Stimulated activated CD8-positive, alpha-beta memory T cell treated with anti-CD3 and anti-CD28 coated beads, Interleukin-2, amount 100 ng/mL, for 48 hours (primary cell): ENCODE measurements at regions not wholly inside any gene's neighbourhood (a gene's known extent, or its start where the extent isn't known, plus 50 kb on each side); places are given as distances from the start of the nearest gene placed in this dataset.

Experiments
- DNase-seq, 2 donors: peaks; one replicate each; pipeline ENCODE4 v3.0.0-alpha.2; 2020; ENCODE audit warnings: low read depth in 2 of 2

- no peak for DNase-seq
Observed at GRCh38 chr2:57934659-57935058, 111.9 kb upstream of the VRK2 start.

- DNase-seq = no peak
Observed at GRCh38 chr2:57936216-57936615, 110.4 kb upstream of the VRK2 start.

GRCh38 chr2:57937456-57937855 is 109.2 kb upstream of the VRK2 start:
- DNase-seq = no peak

- DNase-seq = no peak
Observed at GRCh38 chr2:57941816-57942215, 104.8 kb upstream of the VRK2 start.

DNA sequence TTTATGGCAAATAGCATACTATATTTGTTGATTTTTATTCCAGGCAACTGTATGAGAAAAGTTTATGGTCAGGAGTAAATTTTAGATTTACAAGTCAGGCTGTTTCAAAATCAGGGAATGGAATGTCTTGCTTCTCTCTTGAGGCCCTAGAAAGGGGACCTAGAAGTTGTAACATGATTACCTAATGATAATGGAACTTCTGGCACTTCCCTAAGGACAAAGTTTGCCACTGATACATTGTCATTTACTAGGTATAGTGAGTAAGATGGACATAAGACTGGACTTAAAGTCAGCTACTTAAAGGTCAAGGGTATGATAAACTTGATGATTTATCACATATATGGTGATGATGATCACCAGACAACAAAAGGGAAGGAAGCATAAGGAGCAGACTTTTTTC is 103.3 kb upstream of the VRK2 start:
- DNase-seq = no peak

DNA sequence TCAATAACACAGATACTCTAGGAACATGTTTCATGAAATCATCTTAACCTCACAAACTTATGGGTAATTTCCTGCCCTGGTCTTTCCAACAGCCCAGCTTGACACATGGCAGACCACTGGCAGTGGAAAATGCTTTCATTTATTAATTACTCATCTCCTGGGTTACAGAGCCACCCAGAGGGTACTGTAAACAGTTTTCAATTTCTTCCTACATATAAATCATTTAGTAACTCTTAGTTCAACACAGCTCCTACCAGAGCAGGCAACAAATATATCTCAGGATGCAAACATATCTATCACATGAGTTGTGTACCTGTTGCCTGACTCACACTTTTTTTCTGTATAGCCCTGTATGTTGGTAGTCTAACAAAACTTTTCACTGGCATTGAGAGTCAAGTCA is 99.2 kb upstream of the VRK2 start:
- no peak for DNase-seq

DNA sequence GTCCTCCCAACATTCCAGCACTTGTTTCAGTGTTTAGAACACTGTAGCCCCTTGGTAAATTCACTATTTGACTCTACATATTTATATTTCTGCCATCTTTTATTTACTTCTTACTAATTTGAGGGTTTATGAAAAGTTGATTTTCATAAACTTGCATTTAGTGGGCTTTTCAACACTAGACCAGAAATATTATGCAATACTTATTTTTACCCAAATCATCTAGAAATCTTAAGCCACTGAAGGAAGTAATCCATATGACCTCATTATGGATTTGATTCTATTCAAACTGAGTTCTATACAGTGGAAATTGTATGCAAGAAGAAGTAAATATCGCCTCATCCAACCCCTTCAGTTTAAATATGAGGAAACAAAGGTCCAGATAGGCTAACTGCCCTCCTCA is 92.6 kb upstream of the VRK2 start:
- DNase-seq = no peak

DNA sequence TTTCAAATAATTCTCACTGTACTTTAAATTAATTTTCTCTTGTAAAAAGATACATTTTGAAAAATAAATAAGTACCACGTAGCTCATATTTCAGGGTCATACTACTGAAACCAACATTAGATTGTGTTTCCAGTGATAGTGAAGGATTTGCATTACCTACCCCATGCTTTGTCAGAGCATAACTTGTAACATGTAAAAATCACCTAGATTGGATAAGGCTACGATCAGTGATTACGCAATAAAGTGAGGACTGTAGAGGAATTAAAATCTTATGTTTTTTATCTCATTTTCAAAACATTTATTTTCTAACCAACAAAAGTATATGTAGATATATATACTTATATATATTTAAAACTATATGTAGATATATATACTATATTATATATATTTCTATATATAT is 89.4 kb upstream of the VRK2 start:
- DNase-seq = no peak

GRCh38 chr2:57959390-57959789 is 87.2 kb upstream of the VRK2 start:
- DNase-seq = no peak

- DNase-seq = no peak
Observed at GRCh38 chr2:57962861-57963260, 83.7 kb upstream of the VRK2 start.

DNA sequence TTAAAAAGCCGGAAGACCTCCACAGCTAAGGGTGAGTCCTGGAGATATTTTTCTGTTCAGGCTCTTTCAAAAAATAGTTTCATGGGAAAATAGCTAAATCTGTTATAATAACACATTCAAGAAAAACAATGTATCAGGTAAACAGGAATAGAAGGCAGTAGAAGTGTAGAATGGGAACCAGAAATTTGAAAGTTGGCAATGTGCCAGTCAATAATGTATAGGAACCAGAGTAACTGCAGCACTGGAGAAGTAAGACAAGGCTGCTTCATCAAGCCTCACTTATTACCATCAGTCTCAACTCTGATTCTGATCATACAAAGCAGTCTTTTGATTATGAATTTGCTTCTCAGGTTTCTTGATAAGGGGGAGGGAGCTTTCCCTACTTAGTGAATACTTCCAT is 81.4 kb upstream of the VRK2 start:
- DNase-seq = no peak

- DNase-seq = no peak
Observed at GRCh38 chr2:57965961-57966360, 80.6 kb upstream of the VRK2 start.

DNA sequence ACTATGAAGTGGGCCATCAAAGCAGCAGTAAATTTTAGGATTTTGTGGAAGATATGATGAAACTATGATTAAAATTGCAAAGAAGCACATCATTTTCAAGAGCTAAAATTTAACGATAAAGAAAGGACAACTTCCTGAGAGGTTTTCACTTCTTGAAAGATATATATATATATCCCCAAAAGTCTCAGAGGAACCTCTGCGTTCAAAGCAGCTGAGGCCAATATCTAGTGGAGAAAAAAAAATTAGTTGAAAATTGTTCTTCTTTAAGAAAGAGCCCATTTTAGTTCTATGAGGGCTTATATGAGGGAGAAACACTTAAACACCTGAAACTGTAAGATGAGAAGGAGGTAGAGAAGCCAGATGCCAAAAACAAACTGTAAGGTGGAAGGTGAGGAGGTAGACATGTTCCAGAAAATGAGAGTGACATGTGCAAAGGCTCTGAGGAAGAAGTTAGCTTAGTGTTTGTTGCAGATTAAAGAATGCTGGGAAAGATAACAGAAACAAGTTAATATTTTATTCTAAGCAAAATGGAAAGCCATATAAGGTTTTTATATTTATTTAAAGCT is 72.9 kb upstream of the VRK2 start:
- no peak for DNase-seq

DNA sequence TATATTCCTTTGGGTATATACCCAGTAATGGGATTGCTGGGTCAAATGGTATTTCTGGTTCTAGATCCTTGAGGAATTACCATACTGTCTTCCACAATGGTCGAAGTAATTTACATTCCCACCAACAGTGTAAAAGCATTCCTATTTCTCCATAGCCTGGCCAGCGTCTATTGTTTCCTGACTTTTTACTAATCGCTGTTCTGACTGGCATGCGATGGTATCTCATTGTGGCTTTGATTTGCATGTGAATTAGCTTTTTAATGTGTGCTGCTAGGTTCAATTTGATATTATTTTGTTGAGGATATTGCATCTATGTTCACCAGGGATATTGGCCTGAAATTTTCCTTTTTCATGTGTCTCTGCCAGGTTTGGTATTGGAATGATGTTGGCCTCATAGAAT is 67.4 kb upstream of the VRK2 start:
- no peak for DNase-seq

GRCh38 chr2:57981083-57981768 is 65.4 kb upstream of the VRK2 start:
- DNase-seq = no peak

DNA sequence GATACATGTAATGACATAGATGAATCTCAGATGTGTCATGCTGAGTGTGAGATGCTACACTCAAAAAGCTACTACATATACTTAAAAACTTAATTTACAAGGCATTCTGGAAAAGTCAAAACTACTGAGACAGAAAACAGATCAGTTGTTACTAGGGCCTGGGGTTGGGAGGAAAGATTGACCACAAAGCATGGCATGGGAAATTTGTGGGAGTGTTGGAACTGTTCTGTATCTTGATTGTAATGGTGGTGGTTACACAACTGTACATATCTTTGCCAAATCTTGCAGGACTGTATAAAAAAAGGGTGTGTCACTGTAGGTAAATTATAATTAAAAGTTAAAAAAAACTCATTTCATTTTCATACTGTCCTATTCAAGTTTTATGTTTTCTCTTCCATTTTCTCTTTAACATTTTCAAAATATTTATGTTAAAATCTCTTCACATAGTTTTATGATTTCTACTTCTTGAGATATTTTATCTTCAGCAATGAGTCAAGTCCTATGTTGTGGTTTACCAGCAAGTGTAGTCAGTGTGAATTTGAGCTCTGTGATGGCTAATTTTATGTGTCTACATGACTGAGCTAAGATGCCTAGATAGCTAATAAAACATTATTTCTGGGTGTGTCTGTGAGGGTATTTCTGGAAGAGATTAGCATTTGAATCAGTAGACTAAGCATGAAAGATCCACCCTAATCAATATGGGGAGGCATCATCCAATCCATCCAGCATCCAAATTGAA is 58.6 kb upstream of the VRK2 start:
- DNase-seq = no peak

GRCh38 chr2:57990118-57990725 is 56.4 kb upstream of the VRK2 start:
- DNase-seq = no peak
